Upper lobe of left lung (tissue), 4 donors: ENCODE measurements at regions not wholly inside any gene's neighbourhood (a gene's known extent, or its start where the extent isn't known, plus 50 kb on each side); places are given as distances from the start of the nearest gene placed in this dataset.

Source experiments
- EP300 ChIP-seq, 4 donors: sonication (generic); formaldehyde crosslinking; IDR thresholded peaks; one replicate each; pipeline ENCODE4 v1.5.1; 2017; ENCODE audit warnings: antibody characterized with exemption in 4 of 4, control low read depth in 2 of 4
- POLR2AphosphoS5 ChIP-seq, 2 donors: sonication (generic); formaldehyde crosslinking; IDR thresholded peaks; one replicate each; pipeline ENCODE4 v1.5.1; 2017; ENCODE audit warnings: antibody characterized with exemption in 2 of 2

GRCh38 chr12:19002216-19002615 lies 127.3 kb upstream of the PLEKHA5 start:
- no peak for TF ChIP-seq EP300 (IDR thresholded peaks at IDR 0.05)
- no peak for TF ChIP-seq POLR2AphosphoS5 (IDR thresholded peaks at IDR 0.05)
